ENCODE measurements at regions not wholly inside any gene's neighbourhood (a gene's known extent, or its start where the extent isn't known, plus 50 kb on each side); places are given as distances from the start of the nearest gene placed in this dataset.

DNA sequence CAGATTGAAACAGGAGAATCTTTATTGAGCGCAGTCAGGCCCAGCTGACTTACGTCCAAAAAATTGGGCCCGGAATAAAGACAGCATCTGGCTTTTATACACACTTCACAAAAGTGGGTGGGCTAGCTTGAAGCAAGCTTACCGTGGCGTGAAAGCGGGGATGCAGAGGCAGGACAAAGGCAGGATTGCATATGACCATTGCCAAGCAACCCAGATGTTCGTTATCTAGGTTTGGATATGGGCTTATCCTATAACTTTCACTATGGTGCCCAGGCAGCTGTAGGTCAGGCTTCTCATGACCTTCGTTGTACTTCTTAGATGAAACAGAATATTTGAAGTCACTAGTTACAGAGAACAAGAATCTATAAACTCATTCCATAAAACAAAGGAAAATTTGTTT, 1575.6 kb upstream of the RAG2 start:
- Histone ChIP-seq H4K8ac (replicated peaks; ENCODE audit: insufficient read length, low read depth, low read length) (no peak overlapping the region), H3K4me2 (ENCODE audit: insufficient read depth, insufficient read length, low read length) (no peak overlapping the region), H2BK120ac (ENCODE audit: low read depth, low read length, poor library complexity, severe bottlenecking) (no peak overlapping the region), H3K79me1 (ENCODE audit: insufficient read depth, low read depth, low read length, poor library complexity, severe bottlenecking) (no peaks in the 10 kb centered on the region), H3K9ac (ENCODE audit: extremely low read depth, insufficient read length, low read length) (no peak overlapping the region), H2BK20ac (ENCODE audit: low read depth, low read length, poor library complexity, severe bottlenecking) (no peak overlapping the region), H2BK5ac (ENCODE audit: insufficient read length, low read length) (no peak overlapping the region), H3T11ph (ENCODE audit: low read length) (no peak overlapping the region), H3K4me1 (ENCODE audit: insufficient read depth, low read length) (no peaks in the 10 kb centered on the region), H4K20me1 (ENCODE audit: control insufficient read depth, insufficient read depth, insufficient read length) (no peaks in the 10 kb centered on the region), H3K18ac (ENCODE audit: insufficient read length, low read depth, low read length) (no peak overlapping the region), H3K9me3 (ENCODE audit: control insufficient read depth, low read depth, low read length) (no peaks in the 10 kb centered on the region), H3K14ac (ENCODE audit: insufficient read depth, low read length) (no peak overlapping the region), H3K4ac (ENCODE audit: low read depth, low read length) (no peak overlapping the region), H3K79me2 (ENCODE audit: insufficient read depth, low read length) (no peaks in the 10 kb centered on the region), H3K23ac (ENCODE audit: insufficient read length, low read depth, low read length) (no peak overlapping the region), H3K23me2 (ENCODE audit: insufficient read length, low read depth, low read length, poor library complexity, severe bottlenecking) (no peaks in the 10 kb centered on the region), H3K27ac (ENCODE audit: insufficient read length, low read depth, low read length) (no peak overlapping the region), H2AK5ac (ENCODE audit: insufficient read length, low read length) (no peak overlapping the region), H4K5ac (ENCODE audit: insufficient read length, low read depth, low read length) (no peak overlapping the region), H3K56ac (ENCODE audit: insufficient read length, low read depth, low read length) (no peak overlapping the region), H3K27me3 (ENCODE audit: insufficient read depth, low read length) (no peaks in the 10 kb centered on the region), H2BK12ac (ENCODE audit: insufficient read length, low read depth, low read length) (no peak overlapping the region), H4K91ac (ENCODE audit: insufficient read length, low read depth, low read length) (no peak overlapping the region), H2AFZ (ENCODE audit: low read length) (no peak overlapping the region), H2BK15ac (ENCODE audit: low read depth, low read length) (no peak overlapping the region)
- Mint-ChIP-seq H3K4me3 (no peak overlapping the region), H3K27me3 (ENCODE audit: low read depth) (no peaks in the 10 kb centered on the region), H3K4me1 (no peaks in the 10 kb centered on the region), H3K9me3 (no peaks in the 10 kb centered on the region), H3K36me3 (ENCODE audit: insufficient read depth in 1 of 3, low read depth in 3 of 3) (no peaks in the 10 kb centered on the region; a peak in 1 of 7 replicates), H3K27ac (no peak overlapping the region)
- no peak for TF ChIP-seq CTCF (conservative IDR thresholded peaks at IDR 0.05)
- WGBS (ENCODE audit: extremely low coverage, insufficient read length, low lambda C conversion rate): no CpG with 5 or more reads among the region's 8 CpGs
- no peak for DNase-seq
